RCC 7860 (cell line): ENCODE measurements at regions not wholly inside any gene's neighbourhood (a gene's known extent, or its start where the extent isn't known, plus 50 kb on each side); places are given as distances from the start of the nearest gene placed in this dataset.

Experiments
- DNase-seq: peaks from one replicate; pipeline ENCODE4 v3.0.0-alpha.2; 2015; ENCODE audit warnings: low spot score
- FAIRE-seq: peaks from 2 replicates; lab custom pipeline; 2012; peaks lifted over from hg19 to GRCh38; lab: Jason Lieb, UNC

DNA sequence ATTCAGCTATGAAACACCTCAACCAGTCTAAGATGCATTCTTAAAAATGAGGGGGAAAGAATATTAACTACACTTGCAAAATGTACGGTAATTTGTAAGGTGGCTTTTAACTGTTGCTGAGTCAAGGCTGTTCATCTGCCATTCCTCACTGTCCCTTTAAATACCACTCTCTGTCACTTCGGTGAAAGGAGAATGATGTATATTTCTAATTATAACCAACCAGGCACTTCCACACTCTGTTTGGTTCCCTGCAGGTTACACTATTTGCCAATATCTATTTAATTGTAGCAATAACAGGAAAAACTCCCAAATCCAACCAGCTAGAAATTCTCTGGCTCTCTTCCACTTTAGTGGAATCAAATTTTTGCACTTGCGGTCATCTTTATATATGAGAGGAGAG, 70.5 kb upstream of the SLCO3A1 start:
- DNase-seq, result no peak
- FAIRE-seq, result no peak

DNA sequence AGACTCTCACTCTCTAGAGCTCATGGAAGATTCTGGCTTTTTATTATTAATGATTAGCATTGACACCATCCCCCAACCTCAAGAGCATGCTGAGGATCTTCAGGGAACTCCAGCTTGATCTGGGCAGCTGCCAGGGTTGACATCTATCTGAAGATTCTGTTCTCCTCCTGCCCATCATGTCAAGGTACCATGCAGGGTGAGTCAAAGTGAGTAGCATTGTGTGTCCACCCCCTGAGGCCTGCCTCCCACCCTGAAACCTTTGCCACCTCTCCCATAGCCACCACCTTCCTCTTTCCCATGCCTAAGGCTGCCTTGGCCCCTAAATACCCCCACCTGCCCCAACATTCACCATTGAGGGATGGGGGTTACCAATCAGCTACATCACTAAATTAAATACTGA, 70.1 kb upstream of the SLCO3A1 start:
- no peak for DNase-seq
- FAIRE-seq, result no peak

GRCh38 chr15:91784973-91785709, 68.4 kb upstream of the SLCO3A1 start:
- DNase-seq (no peak), FAIRE-seq (no peak)

GRCh38 chr15:91787198-91787597, 66.3 kb upstream of the SLCO3A1 start:
- DNase-seq, result no peak
- FAIRE-seq, result no peak

DNA sequence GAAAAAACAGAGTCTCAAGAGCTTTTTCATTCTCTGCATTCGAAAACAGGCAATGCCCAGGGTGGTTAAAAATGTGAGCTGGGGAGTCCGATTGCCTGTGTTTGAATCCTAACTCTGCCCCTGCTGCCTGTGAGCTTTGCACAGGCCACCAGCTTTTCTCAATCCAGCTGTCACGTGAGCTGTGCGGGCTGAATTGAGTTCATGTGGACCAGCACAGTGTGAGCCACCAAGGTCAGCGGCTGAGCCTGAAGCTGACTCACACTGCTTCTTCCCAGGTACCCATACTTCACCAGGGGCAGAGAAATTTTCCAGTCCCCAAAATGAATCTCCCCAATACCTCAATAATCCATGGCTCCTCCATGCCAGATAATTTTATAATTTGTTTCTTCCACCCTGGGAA, 64.4 kb upstream of the SLCO3A1 start:
- no peak for DNase-seq
- FAIRE-seq, result no peak

DNA sequence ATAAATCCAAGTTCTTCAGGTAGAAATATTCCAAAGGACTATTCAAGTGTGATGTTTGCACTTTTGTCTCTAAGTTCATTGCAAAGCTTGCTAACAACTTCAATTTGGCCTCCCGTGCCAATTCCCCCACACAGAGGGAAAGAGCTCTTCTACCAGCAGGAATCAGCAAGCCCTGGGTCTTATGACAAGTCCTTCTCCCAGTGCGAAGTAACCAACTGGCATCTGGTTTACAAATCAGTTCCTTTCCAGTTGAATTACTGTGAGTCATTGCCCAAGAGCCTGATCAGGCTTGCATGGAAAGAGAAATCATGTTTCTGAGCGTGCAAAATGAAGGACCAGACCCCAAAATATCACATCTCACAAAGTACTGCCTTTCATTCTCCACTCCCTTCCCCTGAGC, 62.7 kb upstream of the SLCO3A1 start:
- FAIRE-seq (no peak), DNase-seq (peak; percentile 13)

DNA sequence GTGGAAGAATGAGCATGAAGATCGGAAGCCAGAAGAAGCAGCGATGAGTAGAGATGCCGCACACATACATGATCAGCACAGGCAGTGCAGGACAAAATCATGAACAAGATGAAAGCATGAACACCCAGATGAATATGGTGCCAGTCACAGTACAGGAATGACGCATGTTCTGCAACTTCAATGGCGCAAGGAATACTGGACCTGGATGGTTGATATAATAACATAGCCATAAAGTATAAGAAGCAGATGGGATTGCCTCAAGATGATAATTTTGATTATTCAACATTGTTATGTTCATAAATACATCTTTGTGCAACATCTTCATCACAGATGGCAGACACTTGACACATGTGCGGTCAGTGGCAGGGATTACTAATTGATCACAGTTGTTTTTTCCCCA, 59.7 kb upstream of the SLCO3A1 start:
- FAIRE-seq (no peak), DNase-seq (no peak)

GRCh38 chr15:91795235-91795634, 58.3 kb upstream of the SLCO3A1 start:
- FAIRE-seq (no peak), DNase-seq (no peak)

- no peak for FAIRE-seq
- no peak for DNase-seq
Measured at GRCh38 chr15:91801836-91802534, 51.5 kb upstream of the SLCO3A1 start.

DNA sequence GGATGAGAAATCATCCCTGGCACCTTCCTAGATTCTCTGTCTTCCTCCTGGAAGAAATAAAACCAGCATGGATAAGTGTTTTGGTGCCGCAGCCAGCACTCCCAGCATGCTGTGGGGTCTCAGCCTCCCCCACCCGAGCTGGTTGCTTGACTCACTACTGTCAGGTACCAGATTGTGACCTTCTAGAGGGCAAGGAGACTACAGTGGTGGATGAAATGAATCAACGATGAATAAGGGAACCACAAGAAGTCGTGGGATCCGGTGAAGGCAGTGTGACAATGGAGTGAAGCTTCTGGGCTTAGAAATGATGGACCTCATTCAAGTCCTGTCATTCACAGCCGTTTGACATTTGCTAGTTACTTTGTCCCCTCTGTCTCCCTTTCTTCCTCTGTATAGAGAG, 50.2 kb upstream of the SLCO3A1 start:
- FAIRE-seq (no peak), DNase-seq (no peak)
